CD14-positive monocyte (primary cell): ENCODE measurements at regions not wholly inside any gene's neighbourhood (a gene's known extent, or its start where the extent isn't known, plus 50 kb on each side); places are given as distances from the start of the nearest gene placed in this dataset.

Source experiments
- DNase-seq, 3 donors: peaks; one replicate each; pipeline ENCODE4 v3.0.0-alpha.2; 2011 to 2022
- H2AFZ ChIP-seq: 2 replicates; pipeline ENCODE4 v1.6.0; 2012; ENCODE audit warnings: mild to moderate bottlenecking, low read depth, low read length, inconsistent platforms; ENCODE audit not compliant: insufficient read depth, poor library complexity, severe bottlenecking
- H3K27ac ChIP-seq, 2 donors: 1 replicate in 1 of 2; 2 replicates in 1 of 2; pipeline ENCODE4 v1.5.1; 2012 to 2013; ENCODE audit warnings: low read length in 2 of 2, control low read depth in 1 of 2, inconsistent platforms in 1 of 2, low read depth in 1 of 2, mild to moderate bottlenecking in 1 of 2
- H3K27me3 ChIP-seq, 2 donors: one replicate each; pipeline versions ENCODE4 v1.6.0 to v1.6.1; 2011 to 2013; ENCODE audit warnings: low read length in 2 of 2; ENCODE audit not compliant: control insufficient read depth in 2 of 2, insufficient read depth in 2 of 2
- H3K36me3 ChIP-seq, 2 donors: replicated peaks in 1 of 2; 1 replicate in 1 of 2; 2 replicates in 1 of 2; pipeline versions ENCODE4 v1.5.1 to v1.6.1; 2012 to 2013; ENCODE audit warnings: low read length in 2 of 2, control low read depth in 1 of 2, inconsistent platforms in 1 of 2, mild to moderate bottlenecking in 1 of 2; ENCODE audit not compliant: insufficient read depth in 2 of 2, control insufficient read depth in 1 of 2
- H3K4me1 ChIP-seq, 2 donors: 1 replicate in 1 of 2; 2 replicates in 1 of 2; pipeline versions ENCODE4 v1.5.1 to v1.6.1; 2012 to 2013; ENCODE audit warnings: low read length in 2 of 2, control low read depth in 1 of 2, inconsistent platforms in 1 of 2, mild to moderate bottlenecking in 1 of 2, moderate library complexity in 1 of 2; ENCODE audit not compliant: insufficient read depth in 2 of 2, control insufficient read depth in 1 of 2
- H3K4me2 ChIP-seq: replicated peaks from 2 replicates; pipeline ENCODE3; 2012; ENCODE audit warnings: low read length, moderate library complexity, mild to moderate bottlenecking; ENCODE audit not compliant: poor library complexity, severe bottlenecking; ENCODE audit errors: extremely low read depth
- H3K4me3 ChIP-seq, 3 experiments: fragments of 200-600 bp in 1 of 3; sonication (generic) in 1 of 3; replicated peaks in 1 of 3; 1 replicate in 2 of 3; 2 replicates in 1 of 3; pipeline ENCODE4 v1.5.1; 2011 to 2013; ENCODE audit warnings: low read length in 3 of 3, mild to moderate bottlenecking in 3 of 3, control low read depth in 2 of 3, low read depth in 2 of 3, inconsistent platforms in 1 of 3, moderate library complexity in 1 of 3
- H3K79me2 ChIP-seq: 2 replicates; pipeline ENCODE4 v1.6.0; 2012; ENCODE audit warnings: mild to moderate bottlenecking, control low read depth, inconsistent platforms, low read length, moderate library complexity; ENCODE audit not compliant: insufficient read depth
- H3K9ac ChIP-seq: 2 replicates; pipeline ENCODE4 v1.6.0; 2017; ENCODE audit warnings: low read length, mild to moderate bottlenecking; ENCODE audit not compliant: insufficient read depth, poor library complexity, severe bottlenecking
- H3K9me3 ChIP-seq, 2 donors: replicated peaks in 1 of 2; 1 replicate in 1 of 2; 2 replicates in 1 of 2; pipeline versions ENCODE4 v1.5.1 to v1.6.1; 2012 to 2013; ENCODE audit warnings: low read length in 2 of 2, control low read depth in 1 of 2; ENCODE audit not compliant: control insufficient read depth in 1 of 2, insufficient read depth in 1 of 2
- H4K20me1 ChIP-seq: 2 replicates; pipeline ENCODE4 v1.6.0; 2012; ENCODE audit warnings: mild to moderate bottlenecking, low read length, control low read depth, moderate library complexity; ENCODE audit not compliant: insufficient read depth
- H3K27ac Mint-ChIP-seq, 7 donors: one replicate each; pipeline ENCODE4 v1.8.0; 2020; ENCODE audit warnings: mild to moderate bottlenecking in 7 of 7, mixed read lengths in 7 of 7, moderate library complexity in 6 of 7, inconsistent platforms in 2 of 7
- H3K27me3 Mint-ChIP-seq, 3 donors: one replicate each; pipeline ENCODE4 v1.8.0; 2021 to 2022; ENCODE audit warnings: low read depth in 3 of 3, mild to moderate bottlenecking in 3 of 3, mixed read lengths in 3 of 3, moderate library complexity in 3 of 3, inconsistent platforms in 1 of 3
- H3K36me3 Mint-ChIP-seq, 2 donors: one replicate each; pipeline ENCODE4 v1.8.0; 2020; ENCODE audit warnings: mixed read lengths in 2 of 2, inconsistent platforms in 1 of 2, mild to moderate bottlenecking in 1 of 2
- H3K4me1 Mint-ChIP-seq: one replicate; pipeline ENCODE4 v1.8.0; 2020; ENCODE audit warnings: mild to moderate bottlenecking, mixed read lengths
- H3K4me3 Mint-ChIP-seq, 2 donors: one replicate each; pipeline ENCODE4 v1.8.0; 2020; ENCODE audit warnings: mild to moderate bottlenecking in 2 of 2, mixed read lengths in 2 of 2, moderate library complexity in 1 of 2
- H3K9me3 Mint-ChIP-seq, 7 donors: one replicate each; pipeline ENCODE4 v1.8.0; 2020 to 2022; ENCODE audit warnings: mixed read lengths in 7 of 7, mild to moderate bottlenecking in 6 of 7, moderate library complexity in 6 of 7, inconsistent platforms in 2 of 7
- CTCF ChIP-seq: fragments of 200-600 bp; IDR thresholded peaks from one replicate; pipeline ENCODE4 v1.8.0; 2022; ENCODE audit warnings: antibody characterized with exemption, mild to moderate bottlenecking
- WGBS: methylation state at CpG from one replicate; pipeline ENCODE4 v1.1.5; 2013; ENCODE audit warnings: missing lambda C conversion rate; ENCODE audit not compliant: insufficient coverage; 5-methylcytosine and 5-hydroxymethylcytosine counted together
- intact Hi-C, 2 donors: fragments of 100-400 bp; cut with micrococcal nuclease; formaldehyde crosslinking; loops; one replicate each; pipeline versions ENCODE4 v1.15.0 to v1.15.1; 2023

GRCh38 chr9:102087141-102087540, 348.7 kb upstream of the GRIN3A start:
- no peak for DNase-seq
- no peak for TF ChIP-seq CTCF
- Histone ChIP-seq H2AFZ (no peak overlapping the region), H3K27me3 (no peaks in the 10 kb centered on the region), H3K4me3 (no peak overlapping the region), H3K4me2 (no peak overlapping the region), H3K9ac (no peak overlapping the region), H3K36me3 (no peaks in the 10 kb centered on the region), H3K9me3 (peaks cover 0 to 3% of the 10 kb centered on the region in 2 donors), H3K27ac (no peak overlapping the region), H3K79me2 (no peaks in the 10 kb centered on the region), H4K20me1 (no peaks in the 10 kb centered on the region), H3K4me1 (no peaks in the 10 kb centered on the region)
- no peak overlapping the region for H3K4me3 Mint-ChIP-seq
- no peak overlapping the region for H3K27ac Mint-ChIP-seq
- intact Hi-C loops = no loop called here
- H3K27me3 Mint-ChIP-seq = no peaks in the 10 kb centered on the region
- no peaks in the 10 kb centered on the region for H3K36me3 Mint-ChIP-seq
- peaks cover 0 to 5% (median 0%) of the 10 kb centered on the region in 7 donors for H3K9me3 Mint-ChIP-seq
- H3K4me1 Mint-ChIP-seq = no peaks in the 10 kb centered on the region
- 92% methylated on average over 2 of the region's 2 CpGs for WGBS

GRCh38 chr9:102085548-102085947, 347.1 kb upstream of the GRIN3A start:
- H3K36me3 ChIP-seq = no peaks in the 10 kb centered on the region
- no peaks in the 10 kb centered on the region for H3K36me3 Mint-ChIP-seq

More at GRCh38 chr9:102085548-102085947, 347.1 kb upstream of the GRIN3A start:
- Histone ChIP-seq H3K9ac (no peak overlapping the region), H3K27ac (no peak overlapping the region), H3K4me3 (no peak overlapping the region), H4K20me1 (no peaks in the 10 kb centered on the region), H3K27me3 (no peaks in the 10 kb centered on the region), H2AFZ (no peak overlapping the region), H3K4me1 (no peaks in the 10 kb centered on the region), H3K79me2 (no peaks in the 10 kb centered on the region), H3K9me3 (peaks cover 0 to 3% of the 10 kb centered on the region in 2 donors), H3K4me2 (no peak overlapping the region)
- Mint-ChIP-seq H3K4me3 (no peak overlapping the region), H3K27ac (no peak overlapping the region), H3K9me3 (peaks cover 0 to 5% (median 2%) of the 10 kb centered on the region in 7 donors), H3K4me1 (no peaks in the 10 kb centered on the region), H3K27me3 (no peaks in the 10 kb centered on the region)
- intact Hi-C loops = no loop called here
- TF ChIP-seq CTCF = no peak
- DNase-seq = no peak
